HG03521 (cell line): ENCODE measurements at regions not wholly inside any gene's neighbourhood (a gene's known extent, or its start where the extent isn't known, plus 50 kb on each side); places are given as distances from the start of the nearest gene placed in this dataset.

Experiments
- ATAC-seq: cut with Tn5 transposase; IDR thresholded peaks from one replicate; pipeline ENCODE4 v1.9.1; 2021; ENCODE audit warnings: mild to moderate bottlenecking, moderate library complexity; ENCODE audit not compliant: unreplicated experiment

DNA sequence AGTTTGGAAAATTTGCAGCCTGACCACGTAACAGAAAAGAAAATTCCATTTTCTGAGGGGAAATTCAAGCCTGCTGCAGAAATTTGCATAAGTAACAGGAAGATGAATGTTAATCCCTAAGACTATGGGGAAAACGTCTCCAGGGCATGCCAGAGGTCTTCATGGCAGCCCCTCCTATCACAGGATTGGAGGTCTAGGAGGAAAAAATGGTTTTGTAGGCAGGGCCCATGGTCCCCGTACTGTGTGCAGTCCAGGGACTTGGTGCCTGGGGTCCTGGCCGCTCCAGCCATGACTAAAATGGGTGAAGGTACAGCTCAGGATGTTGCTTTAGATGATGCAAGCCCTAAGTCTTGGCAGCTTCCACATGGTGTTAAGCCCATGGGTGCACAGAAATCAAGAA is 437.3 kb upstream of the SEMA3A start:
- ATAC-seq: no peak

DNA sequence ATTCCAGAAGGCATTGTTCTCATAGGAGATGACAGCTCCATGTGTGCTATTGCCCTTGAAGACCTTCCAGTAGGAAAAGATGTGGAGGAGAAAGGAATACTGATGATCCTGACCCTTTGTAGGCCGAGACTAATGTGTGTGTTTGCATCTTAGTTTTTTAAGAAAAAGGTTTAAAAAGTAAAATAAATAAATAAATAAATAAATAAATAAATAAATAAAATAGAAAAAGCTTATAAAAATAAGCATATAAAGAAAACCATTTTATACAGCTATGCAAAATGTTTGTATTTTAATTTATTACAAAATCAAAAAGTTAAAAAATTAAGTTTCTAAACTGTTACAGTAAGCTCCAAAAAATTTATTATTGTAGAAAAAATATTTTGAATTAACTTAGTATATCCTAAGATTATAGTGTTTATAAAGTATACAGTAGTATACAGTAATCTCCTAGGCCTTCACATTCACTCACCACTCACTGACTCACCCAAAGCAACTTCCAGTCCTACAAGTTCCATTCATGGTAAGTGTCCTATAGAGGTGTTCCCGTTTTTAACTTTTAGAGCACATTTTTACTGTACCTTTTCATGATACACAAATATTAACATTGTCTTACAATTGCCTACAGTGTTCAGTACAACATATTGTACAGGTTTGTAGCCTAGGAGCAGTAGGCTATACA is 435.2 kb upstream of the SEMA3A start:
- no peak for ATAC-seq

DNA sequence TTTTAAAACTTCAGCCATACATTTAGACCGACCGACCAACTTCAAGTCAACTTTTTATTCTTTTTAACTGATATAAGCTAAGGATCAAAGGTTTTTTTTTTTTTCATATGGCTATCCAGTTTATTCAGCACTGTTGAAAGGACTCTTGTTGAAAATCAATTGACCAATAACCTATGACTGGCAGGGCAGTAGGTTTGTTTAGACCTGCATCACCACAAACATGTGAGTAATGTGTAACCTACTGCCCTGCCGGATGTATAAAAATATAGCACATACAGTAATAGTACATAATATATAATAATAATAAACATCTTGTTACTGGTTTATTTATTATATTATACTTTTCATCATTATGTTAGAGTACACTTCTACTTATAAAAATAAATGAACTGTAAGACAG is 434.6 kb upstream of the SEMA3A start:
- ATAC-seq: no peak

DNA sequence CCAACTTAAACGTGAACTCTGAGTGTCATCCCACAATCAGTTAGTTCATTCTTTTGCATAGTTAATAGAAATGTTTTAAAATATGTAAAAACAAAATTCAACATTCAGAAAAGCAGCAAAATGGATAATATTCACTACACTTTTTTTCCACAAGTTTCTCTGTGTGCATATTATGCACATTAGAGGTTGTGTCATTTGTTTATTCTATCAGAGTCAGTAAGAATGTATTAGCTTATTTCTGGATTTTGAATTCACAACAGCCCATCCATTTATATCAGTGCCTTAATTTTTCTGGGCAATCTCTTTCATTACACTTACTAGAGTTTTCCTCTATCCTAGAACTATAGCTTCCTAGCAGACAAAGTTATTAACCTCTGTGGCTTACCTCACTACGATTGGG is 432.7 kb upstream of the SEMA3A start:
- no peak for ATAC-seq

DNA sequence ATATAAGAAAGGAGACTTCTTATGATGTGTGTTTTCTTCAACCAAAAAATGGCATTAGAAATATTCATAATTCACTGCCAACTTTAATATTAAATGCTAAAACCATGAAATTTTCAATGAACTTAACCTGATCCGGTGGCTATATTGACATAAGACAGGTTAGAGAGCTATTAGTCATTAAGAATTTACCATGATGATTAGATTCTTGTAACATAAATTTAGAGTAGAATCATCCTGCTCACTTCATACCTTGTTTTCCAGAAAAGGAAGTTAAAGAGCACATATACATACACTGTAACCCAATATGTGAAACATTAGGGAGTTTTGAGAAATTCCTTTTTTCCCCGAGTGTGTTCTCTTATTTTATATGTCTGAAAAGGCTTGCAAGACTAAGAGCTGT is 430.3 kb upstream of the SEMA3A start:
- ATAC-seq: no peak

DNA sequence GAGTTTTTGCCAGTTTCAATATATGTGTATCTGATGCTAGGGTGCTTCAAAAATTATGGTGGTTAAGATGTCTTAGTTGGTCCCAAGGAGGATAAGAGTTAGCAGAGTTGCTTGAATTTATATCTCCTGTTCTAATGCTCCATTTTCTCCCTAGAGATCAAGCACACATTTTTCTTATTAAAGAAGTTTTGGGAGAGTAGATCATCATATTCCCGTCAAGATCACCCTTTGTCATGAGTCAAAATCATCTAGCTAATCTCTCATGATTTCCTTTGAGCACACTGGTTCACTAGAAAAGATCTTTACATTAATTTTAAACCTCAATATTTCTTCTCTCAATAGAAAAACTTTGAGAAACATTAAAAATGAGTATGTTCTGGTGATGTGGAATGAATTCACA is 429.9 kb upstream of the SEMA3A start:
- ATAC-seq: no peak

DNA sequence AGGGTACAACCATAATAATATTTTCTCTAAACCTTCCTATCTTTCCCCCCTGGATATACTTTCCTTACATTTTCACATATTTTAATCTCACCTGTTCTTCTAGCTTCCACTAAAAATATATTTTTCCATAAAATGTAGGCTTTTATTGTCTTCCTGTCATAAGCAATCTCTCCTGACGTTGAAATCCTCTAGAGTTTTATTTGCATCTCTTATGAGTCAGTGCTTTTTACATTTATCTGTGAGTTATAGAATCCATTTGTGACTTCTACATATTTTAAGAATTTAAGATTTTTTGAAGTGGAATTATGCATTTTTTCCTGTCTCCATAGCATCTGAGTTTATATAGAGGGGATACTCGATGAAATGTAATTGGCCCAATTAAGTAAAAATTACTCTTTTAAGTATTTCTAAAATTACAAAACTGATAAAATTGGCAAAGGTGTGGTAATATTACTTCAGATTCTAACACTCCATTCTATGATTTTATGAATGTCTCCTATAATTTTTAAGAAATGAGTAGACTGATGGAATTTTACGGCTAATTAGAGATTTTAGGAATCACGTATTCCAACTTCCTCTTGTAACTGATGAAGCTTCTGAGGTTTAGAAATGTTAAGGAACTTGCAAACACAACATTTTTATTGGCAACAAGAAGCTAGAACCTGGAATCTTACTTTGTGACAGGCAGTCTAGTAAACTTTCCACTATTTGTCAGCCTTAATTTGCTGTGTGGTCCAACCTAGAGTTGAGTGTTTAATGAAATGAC is 422.9 kb upstream of the SEMA3A start:
- no peak for ATAC-seq

DNA sequence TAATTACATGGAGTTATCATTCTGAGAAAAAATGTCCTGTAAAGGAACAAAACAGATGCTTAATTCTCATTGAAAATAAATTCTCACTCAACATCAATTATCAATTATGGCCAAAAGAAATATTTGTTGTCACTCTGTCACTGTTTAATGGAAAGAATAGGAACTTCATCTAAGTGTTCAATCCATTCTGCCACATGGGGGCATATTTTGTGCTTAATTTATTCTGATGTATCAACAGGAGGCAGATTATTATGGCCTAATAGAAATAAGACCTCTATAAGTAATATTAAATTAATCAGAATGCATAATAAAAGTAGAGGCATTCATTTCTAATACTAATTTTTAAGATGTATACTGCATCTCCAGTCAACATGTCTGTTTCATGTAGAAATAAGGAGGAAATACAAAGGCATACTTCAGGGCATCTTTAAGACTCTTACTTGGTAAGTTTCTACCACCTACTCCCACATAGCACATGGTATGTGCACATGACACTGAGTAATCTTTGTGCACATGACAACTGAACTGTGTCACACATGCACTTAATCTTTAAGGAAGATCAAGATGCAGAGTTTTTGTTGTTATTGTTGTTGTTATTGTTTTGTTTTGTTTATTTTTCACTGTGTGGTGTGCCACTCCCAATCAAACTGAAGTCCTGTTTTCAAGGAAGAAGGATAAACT is 420.4 kb upstream of the SEMA3A start:
- ATAC-seq: no peak

DNA sequence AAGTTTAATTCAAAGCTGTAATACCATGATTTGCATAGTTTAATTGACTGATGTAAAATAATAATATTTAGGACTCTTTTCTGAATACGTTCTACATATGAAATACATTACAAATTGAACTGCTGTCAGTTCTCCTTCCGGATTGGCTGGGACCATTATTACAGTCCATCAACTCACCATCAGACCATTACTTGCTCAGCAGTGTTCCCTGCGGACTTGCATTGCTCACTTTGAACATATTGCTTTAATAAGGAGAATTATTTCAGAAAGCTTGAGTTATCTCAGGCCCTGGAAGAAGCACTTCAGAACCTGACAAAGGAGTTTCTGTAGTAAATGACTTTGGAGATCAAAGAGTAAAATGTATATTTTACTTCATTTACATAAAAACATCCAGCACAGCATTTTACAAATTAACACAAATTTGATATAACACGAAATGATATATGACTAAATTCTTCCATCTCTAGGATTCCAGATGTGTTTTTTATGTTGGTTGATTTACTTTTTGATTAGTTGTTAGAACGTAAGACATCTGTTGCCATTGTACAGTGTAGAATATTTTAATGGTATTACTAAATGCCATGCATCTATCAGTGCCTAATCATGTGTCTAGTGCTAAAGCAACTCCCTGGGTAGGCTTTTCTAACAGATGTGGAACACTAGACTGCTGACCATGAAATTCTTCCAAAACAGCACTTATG is 418.5 kb upstream of the SEMA3A start:
- no peak for ATAC-seq

DNA sequence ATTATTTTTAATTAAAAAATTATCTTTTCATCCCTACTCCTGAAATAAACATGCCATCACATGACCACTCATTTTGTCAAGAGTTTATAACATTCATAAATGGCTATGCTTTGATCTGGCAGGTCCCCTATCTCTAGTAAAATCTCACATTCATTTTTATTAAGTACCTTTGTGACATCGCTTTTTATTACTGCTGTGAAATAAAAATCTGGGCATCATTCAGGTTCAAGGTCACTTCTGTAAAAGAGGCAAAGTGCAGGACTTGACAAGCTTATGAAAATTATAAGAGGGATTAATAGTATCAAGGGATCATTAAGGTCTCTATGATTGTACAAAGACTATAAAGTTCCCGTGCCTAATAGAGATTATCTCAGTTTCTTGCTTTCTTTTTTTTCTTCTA is 416.8 kb upstream of the SEMA3A start:
- ATAC-seq: no peak

DNA sequence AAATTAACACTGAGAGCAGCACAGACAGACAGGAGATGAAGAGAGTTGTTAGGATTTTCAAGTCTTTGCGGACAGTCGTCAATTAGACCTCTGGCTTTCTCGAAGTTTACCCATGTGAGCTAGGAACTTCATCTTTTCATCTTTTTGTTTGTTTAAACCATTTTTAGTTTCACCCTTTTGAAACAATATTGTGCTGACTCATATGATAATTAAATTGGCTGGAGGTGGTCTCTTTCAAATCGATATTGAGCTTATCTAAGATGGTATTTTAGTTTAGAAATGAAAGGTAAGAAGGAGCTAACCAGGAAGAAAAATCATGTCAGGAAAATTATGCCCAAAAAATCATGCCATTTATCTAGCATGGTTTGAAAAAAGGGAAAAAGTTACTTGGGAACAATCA is 415.8 kb upstream of the SEMA3A start:
- no peak for ATAC-seq

DNA sequence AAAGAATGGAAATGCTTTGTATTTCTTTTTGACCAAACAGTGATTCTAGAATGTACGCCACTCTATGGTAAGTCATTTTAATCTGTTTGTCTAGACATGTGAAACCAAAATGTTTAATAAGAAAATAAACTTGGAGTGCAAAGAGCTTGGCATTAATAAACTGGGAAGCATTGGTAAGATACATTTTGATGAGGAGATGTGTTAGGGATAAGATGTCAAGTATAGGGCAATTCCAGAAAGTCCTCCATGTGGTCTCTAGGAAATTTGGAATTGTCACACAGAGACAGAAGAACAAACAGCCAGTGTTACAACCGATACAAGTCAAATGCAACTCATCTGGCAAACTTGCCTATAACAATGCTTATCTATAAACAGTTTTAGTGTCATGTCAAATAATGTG is 410.7 kb upstream of the SEMA3A start:
- ATAC-seq: no peak

DNA sequence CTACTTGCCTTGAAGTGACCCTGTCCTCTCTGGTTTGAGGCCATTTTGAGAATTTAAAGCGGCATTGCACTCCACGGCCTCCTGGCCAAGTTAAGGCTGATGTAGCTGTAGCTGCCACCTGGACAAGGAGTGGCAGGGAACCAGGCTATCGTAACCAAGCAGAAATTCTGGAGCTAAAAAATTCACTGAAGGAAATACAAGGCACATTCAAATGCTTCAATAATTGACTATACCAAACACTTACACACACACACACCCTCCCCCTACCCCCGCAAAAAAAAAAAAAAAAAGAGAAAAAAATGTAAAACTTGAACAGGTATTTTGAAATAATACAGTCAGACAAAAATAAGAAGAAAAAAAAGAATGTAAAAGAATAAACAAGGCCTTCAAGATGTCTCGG is 409.0 kb upstream of the SEMA3A start:
- ATAC-seq: no peak

DNA sequence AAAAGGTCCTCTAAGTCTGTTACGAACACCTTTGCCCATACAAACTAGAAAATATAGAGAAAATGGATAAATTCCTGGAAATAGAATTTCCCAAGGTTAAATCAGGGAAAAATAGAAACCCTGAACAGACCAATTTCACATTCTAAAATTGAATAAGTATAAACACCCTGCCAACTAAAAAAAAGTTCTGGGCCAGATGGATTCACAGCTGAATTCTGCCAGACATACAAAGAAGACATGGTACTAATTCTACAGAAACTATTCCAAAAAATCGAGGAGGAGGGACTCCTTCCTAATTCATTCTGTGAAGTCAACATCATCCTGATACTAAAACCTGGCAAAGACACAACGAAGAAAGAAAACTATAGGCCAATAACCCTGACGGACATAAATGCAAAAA is 400.4 kb upstream of the SEMA3A start:
- no peak for ATAC-seq

DNA sequence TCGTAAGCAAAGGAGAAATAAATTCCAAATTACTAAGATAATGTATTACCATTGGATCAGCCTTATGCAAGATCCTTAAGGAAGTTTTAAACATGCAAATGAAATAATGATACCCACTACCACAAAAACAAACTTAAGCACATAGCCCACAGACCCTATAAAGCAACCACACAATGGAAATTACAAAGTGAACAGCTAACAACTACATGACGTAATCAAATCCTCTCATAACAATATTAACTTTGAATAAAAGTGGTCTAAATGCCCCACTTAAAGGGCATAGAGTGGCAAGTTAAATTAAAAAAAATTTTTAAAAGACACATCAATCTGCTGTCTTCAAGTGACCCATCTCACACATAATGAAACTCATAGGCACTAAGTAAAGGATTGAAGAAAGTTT is 397.3 kb upstream of the SEMA3A start:
- no peak for ATAC-seq

DNA sequence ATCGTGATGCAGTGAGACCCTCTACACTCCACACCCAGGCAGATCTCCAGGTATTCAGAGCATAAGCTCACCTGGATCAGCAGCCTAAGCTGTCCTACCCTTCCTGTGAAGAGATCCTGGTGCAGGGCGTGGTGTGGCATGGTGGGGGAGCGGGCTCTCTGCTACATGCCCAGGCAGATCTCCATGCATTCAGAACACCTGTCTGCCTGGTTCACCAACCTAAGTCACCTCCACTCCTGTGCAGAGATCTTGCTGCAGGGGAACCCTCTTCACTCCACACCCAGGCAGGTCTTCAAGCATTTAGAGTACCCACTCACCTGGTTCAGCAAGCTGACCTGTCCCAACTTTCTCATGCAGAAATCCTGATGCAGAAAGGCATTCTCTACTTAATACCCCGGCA is 394.4 kb upstream of the SEMA3A start:
- ATAC-seq: no peak

DNA sequence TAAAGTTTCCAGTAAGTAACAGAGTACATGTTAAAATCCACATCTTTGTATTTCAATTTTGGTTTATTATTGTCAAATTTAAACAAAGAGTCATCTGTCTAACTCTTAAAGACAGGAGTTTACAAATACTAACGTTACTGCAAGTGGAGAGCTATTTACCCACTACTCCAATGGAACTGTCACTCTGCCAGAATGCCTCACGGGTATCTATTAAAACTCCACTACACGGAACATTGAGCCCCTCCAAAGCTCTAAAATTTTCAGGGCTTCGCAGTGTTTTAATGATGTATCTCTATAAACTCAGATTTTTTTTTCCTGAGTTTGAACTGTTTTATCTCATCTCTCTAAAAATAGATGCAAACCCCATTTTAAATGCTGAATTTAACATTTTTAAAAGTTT is 388.7 kb upstream of the SEMA3A start:
- ATAC-seq: no peak

DNA sequence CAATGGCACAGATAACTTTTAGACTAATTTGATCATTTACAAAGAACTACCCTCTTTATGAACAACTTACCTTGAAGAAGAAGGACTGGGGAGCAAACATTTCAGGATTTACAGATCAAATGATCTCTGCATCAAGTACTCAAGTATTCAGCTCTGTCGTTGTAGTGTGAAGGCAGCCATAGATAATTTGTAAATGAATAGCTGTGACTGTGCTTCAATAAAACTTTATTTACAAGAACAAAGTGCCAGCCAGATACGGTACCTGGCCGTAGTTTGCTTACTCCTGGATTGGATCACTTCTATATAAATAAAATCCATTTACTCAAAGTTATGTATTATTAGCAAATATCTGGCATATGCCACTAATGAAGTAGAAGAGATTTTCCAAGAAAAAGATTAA is 388.2 kb upstream of the SEMA3A start:
- ATAC-seq: no peak

DNA sequence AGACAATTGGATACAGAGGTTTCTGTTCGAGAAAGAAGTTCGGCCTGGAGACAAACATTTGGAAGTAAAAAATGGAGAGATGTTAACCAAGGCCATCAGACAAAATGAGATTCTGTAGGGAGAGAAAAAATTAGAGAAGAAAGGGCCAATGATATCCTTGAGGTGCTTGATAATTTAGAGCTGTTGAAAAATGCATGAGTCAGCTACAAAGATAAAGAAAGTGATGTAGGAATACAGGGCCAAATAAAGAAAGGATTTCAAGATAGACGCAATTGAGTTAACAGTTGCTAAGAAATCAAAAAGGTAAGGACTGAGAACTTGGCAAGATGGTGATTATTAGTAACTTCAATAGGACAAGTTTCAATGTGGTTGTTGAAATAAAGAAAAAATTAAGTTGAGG is 384.2 kb upstream of the SEMA3A start:
- ATAC-seq: no peak

DNA sequence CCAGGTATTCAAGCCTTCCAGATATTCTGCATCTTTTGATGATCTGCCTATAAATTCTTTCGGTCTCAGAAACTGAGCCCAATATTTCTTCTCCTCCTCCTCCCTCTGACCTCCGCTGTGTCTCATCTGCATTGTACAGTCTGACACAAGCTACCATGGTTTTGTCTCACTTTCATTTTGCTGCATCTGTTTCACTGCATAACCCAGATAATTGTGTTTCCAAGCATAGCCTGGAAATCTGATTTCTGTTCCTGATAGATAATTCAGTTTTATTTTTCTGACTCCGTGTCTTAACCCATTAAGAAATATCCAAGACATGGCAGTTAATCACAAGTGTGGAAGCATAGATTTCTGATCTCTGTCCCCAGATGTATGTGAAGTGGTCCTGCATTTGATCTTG is 374.2 kb upstream of the SEMA3A start:
- ATAC-seq: no peak

DNA sequence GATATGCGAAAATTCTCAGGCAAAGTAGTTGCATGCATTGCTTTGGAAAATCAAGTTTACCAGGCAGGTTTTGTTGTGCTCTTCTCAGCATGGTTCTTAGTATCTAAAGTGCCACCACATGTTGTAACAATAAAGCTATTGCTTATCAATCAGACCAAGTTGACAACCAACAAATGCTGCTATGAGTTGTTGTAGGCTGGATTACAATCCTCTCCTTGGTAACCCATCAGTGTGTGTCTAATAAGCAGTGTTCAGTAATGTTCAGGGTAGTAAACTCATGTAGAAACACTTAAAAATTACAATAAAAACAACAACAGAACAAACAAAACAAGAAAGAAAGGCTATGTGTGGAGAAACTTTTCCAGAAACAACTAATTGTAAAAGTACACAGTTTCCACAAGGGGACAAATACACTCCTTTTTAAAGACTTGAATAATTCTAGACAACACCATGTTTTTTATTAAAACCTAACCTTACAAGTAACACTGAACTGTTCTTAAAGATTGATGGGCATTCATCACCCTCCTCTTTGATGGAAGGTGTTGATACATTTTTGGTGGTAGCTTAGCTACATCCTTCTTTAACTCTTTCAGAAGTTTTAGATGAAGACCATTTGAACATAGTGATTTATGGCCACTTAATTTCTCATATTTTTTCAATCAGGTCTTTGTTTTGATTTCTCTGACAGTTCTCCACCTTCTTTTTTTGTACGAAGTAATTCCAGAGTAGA is 370.9 kb upstream of the SEMA3A start:
- ATAC-seq: no peak
